PC-9 (cell line): ENCODE measurements at regions not wholly inside any gene's neighbourhood (a gene's known extent, or its start where the extent isn't known, plus 50 kb on each side); places are given as distances from the start of the nearest gene placed in this dataset.
"Not testable (repeated sequence)": the region's sequence is repeated elsewhere in the genome, so short reads cannot be mapped to it uniquely, and the experiment has no call there.

ENCODE experiments used
- BruUV-seq: library from RNA; stranded (reverse); fragments of 400-500 nt; replicated peaks from 2 replicates; lab custom pipeline; 2021; lab: Mats Ljungman, UMichigan
- CTCF ChIA-PET: fragments of 300-600 bp; sonication (Branson Sonifier 250); formaldehyde crosslinking; loops from one replicate; lab custom pipeline; 2022; ENCODE audit warnings: antibody characterized with exemption; lab: Charles Lee
- POLR2A ChIA-PET: fragments of 300-600 bp; sonication (Branson Sonifier 250); formaldehyde crosslinking; loops from one replicate; lab custom pipeline; 2022; ENCODE audit warnings: antibody characterized with exemption; ENCODE audit not compliant: unreplicated experiment; lab: Charles Lee
- DNase-seq, 2 experiments: peaks; one replicate each; pipeline versions ENCODE4 v3.0.0 to v3.0.0-alpha.2; 2015 to 2022; ENCODE audit warnings: mixed read lengths in 1 of 2
- H2AFZ ChIP-seq: fragments of 200-600 bp; sonication (generic); 2 replicates; pipeline ENCODE4 v1.8.1; 2017; ENCODE audit warnings: antibody characterized with exemption
- H3F3A ChIP-seq: fragments of 200-600 bp; sonication (generic); 2 replicates; pipeline ENCODE4 v1.8.1; 2017; ENCODE audit warnings: antibody characterized with exemption, mild to moderate bottlenecking, low read depth; ENCODE audit not compliant: insufficient read depth
- H3K27ac ChIP-seq: fragments of 200-600 bp; sonication (generic); 2 replicates; pipeline ENCODE4 v1.6.1; 2016; ENCODE audit warnings: mixed run types
- H3K27me3 ChIP-seq: fragments of 200-600 bp; sonication (generic); 2 replicates; pipeline ENCODE4 v1.6.1; 2016; ENCODE audit warnings: low read depth, mixed run types; ENCODE audit not compliant: insufficient read depth
- H3K36me3 ChIP-seq: fragments of 200-600 bp; sonication (generic); 2 replicates; pipeline ENCODE4 v1.6.1; 2016; ENCODE audit warnings: low read depth, mixed run types
- H3K4me1 ChIP-seq: fragments of 200-600 bp; sonication (generic); replicated peaks from 2 replicates; pipeline ENCODE4 v1.6.1; 2016; ENCODE audit warnings: mixed run types; ENCODE audit not compliant: insufficient read depth
- H3K4me2 ChIP-seq: fragments of 200-600 bp; sonication (generic); 2 replicates; pipeline ENCODE4 v1.6.1; 2017; ENCODE audit warnings: mixed run types
- H3K4me3 ChIP-seq: fragments of 200-600 bp; sonication (generic); 2 replicates; pipeline ENCODE4 v1.6.1; 2016; ENCODE audit warnings: mixed run types
- H3K79me2 ChIP-seq: fragments of 200-600 bp; sonication (generic); 2 replicates; pipeline ENCODE4 v1.6.1; 2017; ENCODE audit warnings: low read depth, mixed run types
- H3K9me2 ChIP-seq: fragments of 200-600 bp; sonication (generic); 2 replicates; pipeline ENCODE4 v1.8.1; 2017; ENCODE audit warnings: mild to moderate bottlenecking; ENCODE audit not compliant: insufficient read depth
- H3K9me3 ChIP-seq: fragments of 200-600 bp; sonication (generic); 2 replicates; pipeline ENCODE4 v1.8.1; 2016; ENCODE audit warnings: low read depth; ENCODE audit not compliant: insufficient read depth
- H4K20me1 ChIP-seq: fragments of 200-600 bp; sonication (generic); 2 replicates; pipeline ENCODE4 v1.8.1; 2017; ENCODE audit not compliant: insufficient read depth
- EZH2 ChIP-seq: fragments of 200-600 bp; sonication (generic); IDR thresholded peaks from 2 replicates; pipeline ENCODE4 v1.8.0; 2017; ENCODE audit warnings: antibody characterized with exemption, low read depth
- intact Hi-C: fragments of 100-400 bp; cut with micrococcal nuclease; formaldehyde crosslinking; loops from one replicate; pipeline ENCODE4 v1.10.0; 2022; ENCODE audit not compliant: unreplicated experiment
- TF ChIP-seq, protein P1 (sequence below): fragments of 200-600 bp; sonication (generic); conservative IDR thresholded peaks from 2 replicates; pipeline ENCODE4 v1.6.1; 2017; ENCODE audit warnings: mixed run types, antibody characterized with exemption, mild to moderate bottlenecking, moderate library complexity

- POLR2A ChIA-PET, result no interaction called here
Measured at GRCh38 chr11:29075726-29076125, 941.1 kb downstream of the KCNA4 start.

DNA sequence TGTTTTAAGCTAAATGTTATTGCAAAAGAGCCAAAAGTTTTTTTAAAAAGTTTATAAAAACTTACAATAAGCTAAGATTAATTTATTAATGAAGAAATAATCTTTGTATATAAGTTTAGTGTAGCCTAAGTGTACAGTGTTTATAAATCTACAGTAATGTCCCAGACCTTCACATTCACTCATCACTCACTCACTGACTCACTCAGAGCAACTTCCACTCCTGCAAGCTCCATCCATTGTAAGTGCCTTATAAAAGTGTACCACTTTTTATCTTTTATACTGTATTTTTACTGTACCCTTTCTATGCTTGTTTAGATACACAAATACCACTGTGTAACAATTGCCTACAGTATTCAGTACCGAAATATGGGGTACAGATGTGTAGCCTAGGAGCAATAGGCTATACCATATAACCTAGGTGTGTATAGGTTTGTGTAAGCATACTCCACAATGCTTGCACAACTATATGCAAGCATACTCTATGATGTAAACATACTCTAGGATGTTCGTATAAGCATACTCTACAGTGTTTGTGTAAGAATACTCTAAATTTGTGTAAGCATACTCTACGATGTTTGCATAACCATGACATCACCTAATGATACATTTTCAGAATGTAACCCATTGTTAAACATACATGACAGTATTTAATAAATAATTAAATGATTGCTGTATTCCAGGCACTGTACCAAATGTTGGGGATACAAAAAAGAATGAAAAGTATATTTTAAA is 953.0 kb downstream of the KCNA4 start:
- CTCF ChIA-PET, result no interaction called here

More at GRCh38 chr11:29075726-29076125, 941.1 kb downstream of the KCNA4 start:
- H3K36me3 ChIP-seq, result no peaks in the 10 kb centered on the region
- no peaks in the 10 kb centered on the region for H4K20me1 ChIP-seq
- CTCF ChIA-PET, result no interaction called here
- H2AFZ ChIP-seq, result no peak overlapping the region
- H3K79me2 ChIP-seq, result no peaks in the 10 kb centered on the region
- no peaks in the 10 kb centered on the region for H3K9me2 ChIP-seq
- H3K4me2 ChIP-seq, result no peak overlapping the region
- TF ChIP-seq EZH2, result no peak
- TF ChIP-seq, protein P1, sequence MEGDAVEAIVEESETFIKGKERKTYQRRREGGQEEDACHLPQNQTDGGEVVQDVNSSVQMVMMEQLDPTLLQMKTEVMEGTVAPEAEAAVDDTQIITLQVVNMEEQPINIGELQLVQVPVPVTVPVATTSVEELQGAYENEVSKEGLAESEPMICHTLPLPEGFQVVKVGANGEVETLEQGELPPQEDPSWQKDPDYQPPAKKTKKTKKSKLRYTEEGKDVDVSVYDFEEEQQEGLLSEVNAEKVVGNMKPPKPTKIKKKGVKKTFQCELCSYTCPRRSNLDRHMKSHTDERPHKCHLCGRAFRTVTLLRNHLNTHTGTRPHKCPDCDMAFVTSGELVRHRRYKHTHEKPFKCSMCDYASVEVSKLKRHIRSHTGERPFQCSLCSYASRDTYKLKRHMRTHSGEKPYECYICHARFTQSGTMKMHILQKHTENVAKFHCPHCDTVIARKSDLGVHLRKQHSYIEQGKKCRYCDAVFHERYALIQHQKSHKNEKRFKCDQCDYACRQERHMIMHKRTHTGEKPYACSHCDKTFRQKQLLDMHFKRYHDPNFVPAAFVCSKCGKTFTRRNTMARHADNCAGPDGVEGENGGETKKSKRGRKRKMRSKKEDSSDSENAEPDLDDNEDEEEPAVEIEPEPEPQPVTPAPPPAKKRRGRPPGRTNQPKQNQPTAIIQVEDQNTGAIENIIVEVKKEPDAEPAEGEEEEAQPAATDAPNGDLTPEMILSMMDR, result no peak
- DNase-seq, result no peak
- H3F3A ChIP-seq, result no peaks in the 10 kb centered on the region
- intact Hi-C loops, result no loop called here
- no peak overlapping the region for H3K4me3 ChIP-seq
- H3K27me3 ChIP-seq, result no peaks in the 10 kb centered on the region
- H3K4me1 ChIP-seq, result no peaks in the 10 kb centered on the region
- H3K9me3 ChIP-seq, result no peaks in the 10 kb centered on the region
- H3K27ac ChIP-seq, result no peak overlapping the region
- BruUV-seq, result no TSS peak

GRCh38 chr11:29061452-29061851 is 953.3 kb downstream of the METTL15 start:
- DNase-seq, result no peak
- no peak overlapping the region for H3K27ac ChIP-seq
- no peaks in the 10 kb centered on the region for H3K27me3 ChIP-seq
- H3K9me3 ChIP-seq, result no peaks in the 10 kb centered on the region
- no peaks in the 10 kb centered on the region for H3K36me3 ChIP-seq
- intact Hi-C loops, result no loop called here
- H3K4me2 ChIP-seq, result no peak overlapping the region
- no peak for TF ChIP-seq EZH2
- TF ChIP-seq, protein P1, result no peak
- H3K9me2 ChIP-seq, result no peaks in the 10 kb centered on the region
- H4K20me1 ChIP-seq, result no peaks in the 10 kb centered on the region
- BruUV-seq, result no TSS peak
- no peaks in the 10 kb centered on the region for H3F3A ChIP-seq
- POLR2A ChIA-PET, result no interaction called here
- no peaks in the 10 kb centered on the region for H3K4me1 ChIP-seq
- H3K4me3 ChIP-seq, result no peak overlapping the region
- H3K79me2 ChIP-seq, result no peaks in the 10 kb centered on the region
- no peak overlapping the region for H2AFZ ChIP-seq
- CTCF ChIA-PET, result no interaction called here

More for the DNA sequence above, 953.0 kb downstream of the KCNA4 start:
- no peak overlapping the region for H2AFZ ChIP-seq
- intact Hi-C loops, result no loop called here
- POLR2A ChIA-PET, result interaction anchor here (0.7 kb wide), 1 partner anchor 1434 kb away, joined by 3 read pairs; no protein-coding TSS in a partner anchor
- no peaks in the 10 kb centered on the region for H3K4me1 ChIP-seq
- no peaks in the 10 kb centered on the region for H3K79me2 ChIP-seq
- H3K9me3 ChIP-seq, result no peaks in the 10 kb centered on the region
- no peaks in the 10 kb centered on the region for H3K9me2 ChIP-seq
- TF ChIP-seq, protein P1, result no peak
- TF ChIP-seq EZH2, result no peak
- H3K27me3 ChIP-seq, result no peaks in the 10 kb centered on the region
- no peak overlapping the region for H3K27ac ChIP-seq
- H3F3A ChIP-seq, result no peaks in the 10 kb centered on the region
- no peak overlapping the region for H3K4me3 ChIP-seq
- BruUV-seq, result no TSS peak
- no peaks in the 10 kb centered on the region for H3K36me3 ChIP-seq
- H3K4me2 ChIP-seq, result no peak overlapping the region
- no peak for DNase-seq
- no peaks in the 10 kb centered on the region for H4K20me1 ChIP-seq

- H3K4me3 ChIP-seq, H3K9me3 ChIP-seq, CTCF ChIA-PET, intact Hi-C loops, POLR2A ChIA-PET, H4K20me1 ChIP-seq, H2AFZ ChIP-seq, H3K9me2 ChIP-seq, DNase-seq, H3K4me2 ChIP-seq, H3K27ac ChIP-seq, H3K79me2 ChIP-seq, H3K4me1 ChIP-seq, BruUV-seq, H3F3A ChIP-seq, H3K27me3 ChIP-seq, H3K36me3 ChIP-seq: not testable (repeated sequence)
Measured at GRCh38 chr11:29056487-29056886, 948.3 kb downstream of the METTL15 start.
